Activated CD8-positive, alpha-beta T cell treated with anti-CD3 and anti-CD28 coated beads, Interleukin-2, amount 10 ng/mL, durations not matched to agents 7 days and 5 days (primary cell): ENCODE measurements at regions not wholly inside any gene's neighbourhood (a gene's known extent, or its start where the extent isn't known, plus 50 kb on each side); places are given as distances from the start of the nearest gene placed in this dataset.

ENCODE experiments used
- ATAC-seq: fragments of 150-1000 bp; cut with Tn5 transposase; one replicate; pipeline ENCODE4 v1.10.0; 2021; ENCODE audit warnings: moderate library complexity
- CTCF ChIA-PET: fragments of 350-600 bp; sonication (Branson Sonifier 250); formaldehyde crosslinking; loops from one replicate; lab custom pipeline; 2021; ENCODE audit warnings: antibody characterized with exemption; lab: Charles Lee
- POLR2A ChIA-PET: fragments of 350-600 bp; sonication (Branson Sonifier 250); formaldehyde crosslinking; loops from one replicate; lab custom pipeline; 2021; ENCODE audit warnings: antibody characterized with exemption; lab: Charles Lee
- DNase-seq: peaks from one replicate; pipeline ENCODE4 v3.0.0-alpha.2; 2020
- H3K27ac Mint-ChIP-seq: one replicate; pipeline ENCODE4 v1.8.0; 2021; ENCODE audit warnings: mild to moderate bottlenecking, mixed read lengths
- H3K27me3 Mint-ChIP-seq: one replicate; pipeline ENCODE4 v1.8.0; 2021; ENCODE audit warnings: low read depth, mixed read lengths
- H3K36me3 Mint-ChIP-seq: one replicate; pipeline ENCODE4 v1.8.0; 2021; ENCODE audit warnings: low read depth, mixed read lengths
- H3K4me1 Mint-ChIP-seq: one replicate; pipeline ENCODE4 v1.8.0; 2021; ENCODE audit warnings: low read depth, mixed read lengths
- H3K4me3 Mint-ChIP-seq: one replicate; pipeline ENCODE4 v1.8.0; 2021; ENCODE audit warnings: mild to moderate bottlenecking, mixed read lengths
- H3K9me3 Mint-ChIP-seq: one replicate; pipeline ENCODE4 v1.8.0; 2022; ENCODE audit warnings: mixed read lengths; ENCODE audit not compliant: insufficient read depth

GRCh38 chr7:68544851-68545250 lies 1053.4 kb upstream of the AUTS2 start:
- no peak overlapping the region for H3K27ac Mint-ChIP-seq
- H3K27me3 Mint-ChIP-seq = no peaks in the 10 kb centered on the region
- ATAC-seq (no peak), DNase-seq (no peak)
- no peak overlapping the region for H3K4me3 Mint-ChIP-seq
- no peaks in the 10 kb centered on the region for H3K4me1 Mint-ChIP-seq
- ChIA-PET POLR2A (no interaction called here), CTCF (no interaction called here)
- no peaks in the 10 kb centered on the region for H3K36me3 Mint-ChIP-seq
- peaks cover 23% of the 10 kb centered on the region for H3K9me3 Mint-ChIP-seq

GRCh38 chr7:68547181-68547580 lies 1051.1 kb upstream of the AUTS2 start:
- H3K4me1 Mint-ChIP-seq = no peaks in the 10 kb centered on the region
- H3K27me3 Mint-ChIP-seq = no peaks in the 10 kb centered on the region
- DNase-seq = no peak
- H3K9me3 Mint-ChIP-seq = peaks cover 17% of the 10 kb centered on the region
- no peak overlapping the region for H3K27ac Mint-ChIP-seq
- CTCF ChIA-PET = no interaction called here
- ATAC-seq = no peak
- H3K36me3 Mint-ChIP-seq = no peaks in the 10 kb centered on the region
- POLR2A ChIA-PET = no interaction called here
- no peak overlapping the region for H3K4me3 Mint-ChIP-seq

- no peak for DNase-seq
- Mint-ChIP-seq H3K27me3 (no peaks in the 10 kb centered on the region), H3K4me1 (no peaks in the 10 kb centered on the region), H3K4me3 (no peak overlapping the region), H3K9me3 (peaks cover 17% of the 10 kb centered on the region), H3K27ac (no peak overlapping the region), H3K36me3 (no peaks in the 10 kb centered on the region)
- no peak for ATAC-seq
- ChIA-PET CTCF (no interaction called here), POLR2A (no interaction called here)
These were observed 1050.5 kb upstream of the AUTS2 start for GRCh38 chr7:68547799-68548198.

GRCh38 chr7:68550027-68550426 lies 1048.2 kb upstream of the AUTS2 start:
- CTCF ChIA-PET = no interaction called here
- no peak overlapping the region for H3K27ac Mint-ChIP-seq
- H3K36me3 Mint-ChIP-seq = no peaks in the 10 kb centered on the region
- no peaks in the 10 kb centered on the region for H3K4me1 Mint-ChIP-seq
- H3K27me3 Mint-ChIP-seq = no peaks in the 10 kb centered on the region
- DNase-seq = no peak
- POLR2A ChIA-PET = no interaction called here
- peaks cover 14% of the 10 kb centered on the region for H3K9me3 Mint-ChIP-seq
- ATAC-seq = no peak
- no peak overlapping the region for H3K4me3 Mint-ChIP-seq

GRCh38 chr7:68550635-68551034 lies 1047.6 kb upstream of the AUTS2 start:
- no peak overlapping the region for H3K27ac Mint-ChIP-seq
- no peak overlapping the region for H3K4me3 Mint-ChIP-seq
- no peaks in the 10 kb centered on the region for H3K4me1 Mint-ChIP-seq
- no peaks in the 10 kb centered on the region for H3K27me3 Mint-ChIP-seq
- DNase-seq (no peak), ATAC-seq (no peak)
- H3K36me3 Mint-ChIP-seq = no peaks in the 10 kb centered on the region
- ChIA-PET POLR2A (no interaction called here), CTCF (no interaction called here)
- H3K9me3 Mint-ChIP-seq = peaks cover 13% of the 10 kb centered on the region

- ATAC-seq (no peak), DNase-seq (no peak)
- Mint-ChIP-seq H3K4me1 (no peaks in the 10 kb centered on the region), H3K9me3 (peaks cover 4% of the 10 kb centered on the region), H3K27ac (no peak overlapping the region), H3K36me3 (no peaks in the 10 kb centered on the region), H3K4me3 (no peak overlapping the region), H3K27me3 (no peaks in the 10 kb centered on the region)
- ChIA-PET POLR2A (no interaction called here), CTCF (no interaction called here)
These were observed 1041.7 kb upstream of the AUTS2 start for GRCh38 chr7:68556537-68556936.

GRCh38 chr7:68559518-68559917 lies 1038.8 kb upstream of the AUTS2 start:
- Mint-ChIP-seq H3K4me3 (no peak overlapping the region), H3K27me3 (no peaks in the 10 kb centered on the region), H3K9me3 (peaks cover 11% of the 10 kb centered on the region), H3K4me1 (no peaks in the 10 kb centered on the region), H3K36me3 (no peaks in the 10 kb centered on the region), H3K27ac (no peak overlapping the region)
- ATAC-seq (no peak), DNase-seq (no peak)
- ChIA-PET POLR2A (no interaction called here), CTCF (no interaction called here)

GRCh38 chr7:68562323-68562899 lies 1035.9 kb upstream of the AUTS2 start:
- ChIA-PET CTCF (no interaction called here), POLR2A (no interaction called here)
- Mint-ChIP-seq H3K36me3 (no peaks in the 10 kb centered on the region), H3K4me1 (no peaks in the 10 kb centered on the region), H3K27ac (no peak overlapping the region), H3K27me3 (no peaks in the 10 kb centered on the region), H3K9me3 (peaks cover 21% of the 10 kb centered on the region), H3K4me3 (no peak overlapping the region)
- ATAC-seq (no peak), DNase-seq (no peak)

GRCh38 chr7:68564306-68565135 lies 1033.8 kb upstream of the AUTS2 start:
- Mint-ChIP-seq H3K27me3 (no peaks in the 10 kb centered on the region), H3K36me3 (no peaks in the 10 kb centered on the region), H3K4me1 (no peaks in the 10 kb centered on the region), H3K4me3 (no peak overlapping the region), H3K27ac (no peak overlapping the region), H3K9me3 (peaks cover 37% of the 10 kb centered on the region)
- CTCF ChIA-PET = no interaction called here
- POLR2A ChIA-PET = no interaction called here
- DNase-seq (no peak), ATAC-seq (no peak)

GRCh38 chr7:68571286-68571685 lies 1027.0 kb upstream of the AUTS2 start:
- Mint-ChIP-seq H3K27ac (no peak overlapping the region), H3K36me3 (no peaks in the 10 kb centered on the region), H3K4me3 (no peak overlapping the region), H3K27me3 (no peaks in the 10 kb centered on the region), H3K4me1 (no peaks in the 10 kb centered on the region), H3K9me3 (peaks cover 30% of the 10 kb centered on the region)
- ChIA-PET POLR2A (no interaction called here), CTCF (no interaction called here)
- DNase-seq = no peak
- ATAC-seq = no peak

- ChIA-PET CTCF (no interaction called here), POLR2A (no interaction called here)
- Mint-ChIP-seq H3K9me3 (peaks cover 18% of the 10 kb centered on the region), H3K4me3 (no peak overlapping the region), H3K27me3 (no peaks in the 10 kb centered on the region), H3K4me1 (no peaks in the 10 kb centered on the region), H3K27ac (no peak overlapping the region), H3K36me3 (no peaks in the 10 kb centered on the region)
- ATAC-seq (no peak), DNase-seq (no peak)
These were observed 1024.8 kb upstream of the AUTS2 start for GRCh38 chr7:68573271-68574005.

- ATAC-seq = no peak
- ChIA-PET POLR2A (no interaction called here), CTCF (no interaction called here)
- no peak overlapping the region for H3K4me3 Mint-ChIP-seq
- H3K27ac Mint-ChIP-seq = no peak overlapping the region
- no peaks in the 10 kb centered on the region for H3K4me1 Mint-ChIP-seq
- peaks cover 14% of the 10 kb centered on the region for H3K9me3 Mint-ChIP-seq
- no peak for DNase-seq
- no peaks in the 10 kb centered on the region for H3K36me3 Mint-ChIP-seq
- no peaks in the 10 kb centered on the region for H3K27me3 Mint-ChIP-seq
These were observed 1021.9 kb upstream of the AUTS2 start for GRCh38 chr7:68576366-68576765.
